ENCODE measurements at regions not wholly inside any gene's neighbourhood (a gene's known extent, or its start where the extent isn't known, plus 50 kb on each side); places are given as distances from the start of the nearest gene placed in this dataset.
"Not testable (repeated sequence)": the region's sequence is repeated elsewhere in the genome, so short reads cannot be mapped to it uniquely, and the experiment has no call there.

GRCh38 chr2:375956-376307 is 88.0 kb upstream of the ALKAL2 start:
- DNase-seq (ENCODE audit: low spot score): no peak

GRCh38 chr2:375270-375955 is 87.5 kb upstream of the ALKAL2 start:
- DNase-seq (ENCODE audit: low spot score): no peak

GRCh38 chr2:368386-368785 is 80.5 kb upstream of the ALKAL2 start:
- DNase-seq (ENCODE audit: low spot score): no peak

GRCh38 chr2:367246-367645 is 79.4 kb upstream of the ALKAL2 start:
- DNase-seq (ENCODE audit: low spot score): no peak

- DNase-seq (ENCODE audit: low spot score): no peak
These were observed 78.8 kb upstream of the ALKAL2 start for GRCh38 chr2:366706-367105.

GRCh38 chr2:365367-366275 is 77.7 kb upstream of the ALKAL2 start:
- no peak for DNase-seq (ENCODE audit: low spot score)

GRCh38 chr2:363824-364470 is 76.1 kb upstream of the ALKAL2 start:
- no peak for DNase-seq (ENCODE audit: low spot score)

GRCh38 chr2:362924-363323 is 75.0 kb upstream of the ALKAL2 start:
- no peak for DNase-seq (ENCODE audit: low spot score)

- no peak for DNase-seq (ENCODE audit: low spot score)
These were observed 72.2 kb upstream of the ALKAL2 start for GRCh38 chr2:360124-360523.

- no peak for DNase-seq (ENCODE audit: low spot score)
These were observed 71.2 kb upstream of the ALKAL2 start for GRCh38 chr2:359047-359446.

- no peak for DNase-seq (ENCODE audit: low spot score)
These were observed 69.9 kb upstream of the ALKAL2 start for GRCh38 chr2:357811-358210.

- not testable (repeated sequence) for DNase-seq (ENCODE audit: low spot score)
These were observed 68.4 kb upstream of the ALKAL2 start for GRCh38 chr2:356304-356703.

GRCh38 chr2:355773-356172 is 67.9 kb upstream of the ALKAL2 start:
- DNase-seq (ENCODE audit: low spot score): no peak

- DNase-seq (ENCODE audit: low spot score): no peak
These were observed 64.8 kb upstream of the ALKAL2 start for GRCh38 chr2:352696-353095.

GRCh38 chr2:349390-349789 is 61.5 kb upstream of the ALKAL2 start:
- no peak for DNase-seq (ENCODE audit: low spot score)

- no peak for DNase-seq (ENCODE audit: low spot score)
These were observed 60.5 kb upstream of the ALKAL2 start for GRCh38 chr2:348361-348916.

GRCh38 chr2:344811-345210 is 56.9 kb upstream of the ALKAL2 start:
- no peak for DNase-seq (ENCODE audit: low spot score)

GRCh38 chr2:343355-343754 is 55.5 kb upstream of the ALKAL2 start:
- DNase-seq (ENCODE audit: low spot score): no peak

- DNase-seq (ENCODE audit: low spot score): no peak
These were observed 54.0 kb upstream of the ALKAL2 start for GRCh38 chr2:341912-342311.

- DNase-seq (ENCODE audit: low spot score): no peak
These were observed 53.2 kb upstream of the ALKAL2 start for GRCh38 chr2:341017-341542.

Measured in COLO829 (cell line).